Transverse colon (tissue), 4 donors: ENCODE measurements at regions not wholly inside any gene's neighbourhood (a gene's known extent, or its start where the extent isn't known, plus 50 kb on each side); places are given as distances from the start of the nearest gene placed in this dataset.

Source experiments
- CTCF ChIP-seq, 5 experiments: fragments of 200-600 bp in 3 of 5; fragments of 450-650 bp in 2 of 5; sonication (generic) in 3 of 5; IDR thresholded peaks; 1 replicate in 2 of 5; 2 replicates in 3 of 5; pipeline ENCODE4 v1.5.1; 2016 to 2017; ENCODE audit warnings: antibody characterized with exemption in 5 of 5, inconsistent platforms in 3 of 5, mild to moderate bottlenecking in 2 of 5, moderate library complexity in 1 of 5
- POLR2A ChIP-seq: fragments of 450-650 bp; IDR thresholded peaks from one replicate; pipeline ENCODE4 v1.6.1; 2016; ENCODE audit warnings: antibody characterized with exemption, mild to moderate bottlenecking, moderate library complexity
- POLR2AphosphoS5 ChIP-seq, 3 donors: sonication (generic); formaldehyde crosslinking; IDR thresholded peaks; one replicate each; pipeline ENCODE4 v1.6.1; 2016; ENCODE audit warnings: antibody characterized with exemption in 3 of 3

DNA sequence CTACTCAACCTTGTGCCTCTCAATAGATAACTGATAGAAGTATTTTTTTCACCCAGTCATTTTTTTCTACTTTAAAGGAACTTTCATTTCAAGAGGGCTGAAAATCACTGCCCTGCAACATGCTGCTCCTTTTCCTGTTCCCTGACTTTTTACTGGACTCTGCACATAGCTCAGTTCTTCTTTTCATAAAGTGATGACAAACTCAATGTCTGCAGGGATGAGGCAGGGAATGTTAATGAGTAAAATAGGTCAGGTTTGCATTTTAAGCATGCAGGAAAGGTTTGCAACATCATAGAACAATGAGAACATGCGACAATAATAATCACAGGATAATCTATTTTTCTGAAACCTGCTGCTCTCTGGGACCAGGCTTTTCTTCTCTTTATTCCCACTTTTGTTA lies 172.2 kb upstream of the SGCD start:
- TF ChIP-seq CTCF (IDR thresholded peaks at IDR 0.05) (no peak), POLR2AphosphoS5 (IDR thresholded peaks at IDR 0.05) (no peak), POLR2A (no peak)
